OCI-LY1 (cell line): ENCODE measurements at regions not wholly inside any gene's neighbourhood (a gene's known extent, or its start where the extent isn't known, plus 50 kb on each side); places are given as distances from the start of the nearest gene placed in this dataset.

Experiments used
- H2AFZ ChIP-seq: fragments of 200-600 bp; sonication (generic), shearing (Covaris generic); 2 replicates; pipeline ENCODE4 v1.6.0; 2014; ENCODE audit warnings: antibody characterized with exemption, mild to moderate bottlenecking, low read length
- H3F3A ChIP-seq: fragments of 200-600 bp; sonication (generic), shearing (Covaris generic); 2 replicates; pipeline ENCODE4 v1.6.0; 2014; ENCODE audit warnings: mild to moderate bottlenecking, antibody characterized with exemption, low read length, moderate library complexity; ENCODE audit not compliant: insufficient read depth
- H3K27ac ChIP-seq: fragments of 200-600 bp; sonication (generic); 2 replicates; pipeline ENCODE4 v1.5.1; 2014; ENCODE audit warnings: low read length, mixed run types, mild to moderate bottlenecking, low read depth; ENCODE audit not compliant: poor library complexity, severe bottlenecking
- H3K27me3 ChIP-seq: fragments of 200-600 bp; sonication (generic); 2 replicates; pipeline ENCODE4 v1.6.0; 2014; ENCODE audit warnings: antibody characterized with exemption, mild to moderate bottlenecking, low read length, moderate library complexity; ENCODE audit not compliant: insufficient read depth
- H3K36me3 ChIP-seq: fragments of 200-600 bp; sonication (generic); 2 replicates; pipeline ENCODE4 v1.6.1; 2014; ENCODE audit warnings: mild to moderate bottlenecking, antibody characterized with exemption, low read length, moderate library complexity, mixed read lengths; ENCODE audit not compliant: insufficient read depth
- H3K4me1 ChIP-seq: fragments of 200-600 bp; sonication (generic); 2 replicates; pipeline ENCODE4 v1.5.1; 2014; ENCODE audit warnings: mild to moderate bottlenecking, low read length, moderate library complexity; ENCODE audit not compliant: insufficient read depth, severe bottlenecking
- H3K4me2 ChIP-seq: fragments of 200-600 bp; sonication (generic), shearing (Covaris generic); 2 replicates; pipeline ENCODE4 v1.6.1; 2014; ENCODE audit warnings: low read length
- H3K4me3 ChIP-seq: fragments of 200-600 bp; sonication (generic); 2 replicates; pipeline ENCODE4 v1.5.1; 2014; ENCODE audit warnings: low read length, low read depth, mild to moderate bottlenecking, mixed read lengths; ENCODE audit not compliant: poor library complexity, severe bottlenecking
- H3K79me2 ChIP-seq: fragments of 200-600 bp; shearing (Covaris generic); 2 replicates; pipeline ENCODE4 v1.6.1; 2016; ENCODE audit warnings: mixed run types, low read length, mixed read lengths; ENCODE audit not compliant: insufficient read depth
- H3K9ac ChIP-seq: fragments of 200-600 bp; sonication (generic), shearing (Covaris generic); 2 replicates; pipeline ENCODE4 v1.6.1; 2014; ENCODE audit warnings: mild to moderate bottlenecking, low read length, mixed read lengths
- H3K9me2 ChIP-seq: fragments of 200-600 bp; sonication (generic), shearing (Covaris generic); 2 replicates; pipeline ENCODE4 v1.6.1; 2014; ENCODE audit warnings: low read depth, mild to moderate bottlenecking, low read length, mixed read lengths
- H3K9me3 ChIP-seq: fragments of 200-600 bp; shearing (Covaris generic); 2 replicates; pipeline ENCODE4 v1.6.1; 2014; ENCODE audit warnings: low read length, mixed read lengths
- H4K20me1 ChIP-seq: fragments of 200-600 bp; sonication (generic), shearing (Covaris generic); 2 replicates; pipeline ENCODE4 v1.6.0; 2016; ENCODE audit warnings: mild to moderate bottlenecking, low read length; ENCODE audit not compliant: insufficient read depth
- EZH2 ChIP-seq: fragments of 200-600 bp; sonication (generic), shearing (Covaris generic); IDR thresholded peaks from 2 replicates; pipeline ENCODE4 v1.8.0; 2017; ENCODE audit warnings: borderline replicate concordance, mixed run types, mild to moderate bottlenecking, antibody characterized with exemption, low read length, moderate library complexity, mixed read lengths
- TF ChIP-seq, protein P1 (sequence below): fragments of 200-600 bp; sonication (generic), shearing (Covaris generic); IDR thresholded peaks from 2 replicates; pipeline ENCODE4 v1.5.1; 2017; ENCODE audit warnings: mild to moderate bottlenecking, antibody characterized with exemption, low read length, moderate library complexity, mixed read lengths

DNA sequence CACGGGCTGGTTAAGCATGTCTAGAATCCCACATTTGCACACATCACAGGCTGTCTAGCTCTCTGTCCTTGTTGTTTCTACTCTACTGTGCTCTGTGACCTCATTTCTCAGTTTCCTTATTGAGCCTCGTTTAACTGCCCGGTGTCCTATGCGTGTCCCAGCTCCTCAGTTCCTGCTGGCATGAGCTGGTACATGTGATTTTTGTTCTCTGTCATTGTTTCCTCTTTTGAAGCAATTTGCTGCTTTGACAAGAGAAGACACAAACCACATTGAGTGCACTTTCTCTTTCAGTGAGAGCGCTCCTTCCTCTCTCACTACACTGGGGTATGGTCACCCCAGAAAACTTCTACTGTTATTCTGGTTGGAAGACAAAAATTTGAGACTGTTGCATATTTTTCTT lies 563.5 kb downstream of the PDCD6IP start:
- Histone ChIP-seq H3F3A (no peaks in the 10 kb centered on the region), H3K4me1 (no peaks in the 10 kb centered on the region), H4K20me1 (no peaks in the 10 kb centered on the region), H3K9ac (no peak overlapping the region), H3K27ac (no peak overlapping the region), H3K9me2 (no peaks in the 10 kb centered on the region), H3K4me2 (no peak overlapping the region), H3K36me3 (no peaks in the 10 kb centered on the region), H2AFZ (no peak overlapping the region), H3K9me3 (no peaks in the 10 kb centered on the region), H3K27me3 (no peaks in the 10 kb centered on the region), H3K4me3 (no peak overlapping the region), H3K79me2 (no peaks in the 10 kb centered on the region)
- TF ChIP-seq, protein P1, sequence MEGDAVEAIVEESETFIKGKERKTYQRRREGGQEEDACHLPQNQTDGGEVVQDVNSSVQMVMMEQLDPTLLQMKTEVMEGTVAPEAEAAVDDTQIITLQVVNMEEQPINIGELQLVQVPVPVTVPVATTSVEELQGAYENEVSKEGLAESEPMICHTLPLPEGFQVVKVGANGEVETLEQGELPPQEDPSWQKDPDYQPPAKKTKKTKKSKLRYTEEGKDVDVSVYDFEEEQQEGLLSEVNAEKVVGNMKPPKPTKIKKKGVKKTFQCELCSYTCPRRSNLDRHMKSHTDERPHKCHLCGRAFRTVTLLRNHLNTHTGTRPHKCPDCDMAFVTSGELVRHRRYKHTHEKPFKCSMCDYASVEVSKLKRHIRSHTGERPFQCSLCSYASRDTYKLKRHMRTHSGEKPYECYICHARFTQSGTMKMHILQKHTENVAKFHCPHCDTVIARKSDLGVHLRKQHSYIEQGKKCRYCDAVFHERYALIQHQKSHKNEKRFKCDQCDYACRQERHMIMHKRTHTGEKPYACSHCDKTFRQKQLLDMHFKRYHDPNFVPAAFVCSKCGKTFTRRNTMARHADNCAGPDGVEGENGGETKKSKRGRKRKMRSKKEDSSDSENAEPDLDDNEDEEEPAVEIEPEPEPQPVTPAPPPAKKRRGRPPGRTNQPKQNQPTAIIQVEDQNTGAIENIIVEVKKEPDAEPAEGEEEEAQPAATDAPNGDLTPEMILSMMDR: no peak
- no peak for TF ChIP-seq EZH2

DNA sequence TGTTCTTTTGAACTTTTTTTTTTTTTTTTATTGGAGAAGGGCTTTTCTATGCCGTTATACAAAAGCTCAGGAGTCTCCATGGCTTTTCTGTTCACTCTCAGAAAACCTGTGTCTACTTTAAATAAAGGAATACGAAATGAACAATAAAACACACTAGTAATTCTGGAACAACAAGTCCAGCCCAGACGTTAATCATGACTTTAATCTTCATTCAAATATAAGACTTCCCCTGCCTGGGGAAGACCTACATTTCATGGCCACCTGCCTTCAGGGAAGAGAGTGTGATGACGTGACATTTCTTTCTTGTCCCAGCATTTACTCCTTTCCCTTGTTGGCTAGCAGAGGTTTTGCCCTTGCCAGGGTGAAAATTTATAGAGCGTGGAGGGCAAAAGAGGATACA lies 564.5 kb downstream of the PDCD6IP start:
- H3K9me2 ChIP-seq: no peaks in the 10 kb centered on the region
- H3F3A ChIP-seq: no peaks in the 10 kb centered on the region
- no peaks in the 10 kb centered on the region for H3K79me2 ChIP-seq
- TF ChIP-seq, protein P1: no peak
- no peak for TF ChIP-seq EZH2
- H3K27me3 ChIP-seq: no peaks in the 10 kb centered on the region
- no peak overlapping the region for H2AFZ ChIP-seq
- H4K20me1 ChIP-seq: no peaks in the 10 kb centered on the region
- H3K4me3 ChIP-seq: no peak overlapping the region
- no peaks in the 10 kb centered on the region for H3K36me3 ChIP-seq
- H3K27ac ChIP-seq: no peak overlapping the region
- H3K9me3 ChIP-seq: no peaks in the 10 kb centered on the region
- H3K4me2 ChIP-seq: no peak overlapping the region
- no peaks in the 10 kb centered on the region for H3K4me1 ChIP-seq
- H3K9ac ChIP-seq: no peak overlapping the region

DNA sequence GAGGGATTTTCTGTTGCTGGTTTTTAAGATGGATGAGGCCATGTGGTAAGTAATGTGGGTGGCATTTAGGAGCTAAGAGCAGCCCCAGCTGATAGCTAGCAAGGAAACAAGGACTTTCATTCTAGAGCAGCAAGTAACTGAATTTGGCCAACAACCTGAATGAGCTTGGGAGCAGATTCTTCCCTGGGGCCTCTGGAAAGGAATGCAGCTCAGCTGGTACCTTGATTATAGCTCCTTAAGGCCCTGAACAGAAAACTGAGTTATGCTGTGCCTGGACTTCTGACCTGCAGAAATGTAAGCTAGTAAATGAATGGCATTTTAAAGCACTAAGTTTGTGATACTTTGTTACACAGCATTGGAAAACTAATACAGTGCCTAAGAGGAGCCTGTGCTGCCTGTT lies 565.5 kb downstream of the PDCD6IP start:
- no peak overlapping the region for H3K4me2 ChIP-seq
- H3K36me3 ChIP-seq: no peaks in the 10 kb centered on the region
- no peaks in the 10 kb centered on the region for H3K9me3 ChIP-seq
- H3K79me2 ChIP-seq: no peaks in the 10 kb centered on the region
- no peak overlapping the region for H3K27ac ChIP-seq
- H3F3A ChIP-seq: no peaks in the 10 kb centered on the region
- no peaks in the 10 kb centered on the region for H4K20me1 ChIP-seq
- no peaks in the 10 kb centered on the region for H3K27me3 ChIP-seq
- H2AFZ ChIP-seq: no peak overlapping the region
- H3K9ac ChIP-seq: no peak overlapping the region
- no peaks in the 10 kb centered on the region for H3K4me1 ChIP-seq
- H3K4me3 ChIP-seq: no peak overlapping the region
- no peaks in the 10 kb centered on the region for H3K9me2 ChIP-seq
- TF ChIP-seq, protein P1: no peak
- TF ChIP-seq EZH2: no peak
